NCI-H748 treated with DMSO at 0.1 percent for 48 hours (cell line): ENCODE measurements at regions not wholly inside any gene's neighbourhood (a gene's known extent, or its start where the extent isn't known, plus 50 kb on each side); places are given as distances from the start of the nearest gene placed in this dataset.
"Not testable (repeated sequence)": the region's sequence is repeated elsewhere in the genome, so short reads cannot be mapped to it uniquely, and the experiment has no call there.

Experiments used
- DNase-seq: peaks from one replicate; lab custom pipeline; 2025; lab: John Stamatoyannopoulos, UW

- no peak for DNase-seq
Observed at GRCh38 chr4:160347197-160347596, 1244.3 kb downstream of the RAPGEF2 start.

- DNase-seq = no peak
Observed at GRCh38 chr4:160350944-160351343, 1248.1 kb downstream of the RAPGEF2 start.

GRCh38 chr4:160352637-160353036 is 1249.8 kb downstream of the RAPGEF2 start:
- peak; percentile 67 for DNase-seq

GRCh38 chr4:160353548-160353947 is 1250.7 kb downstream of the RAPGEF2 start:
- DNase-seq = no peak

GRCh38 chr4:160362478-160362877 is 1259.6 kb downstream of the RAPGEF2 start:
- DNase-seq = no peak

GRCh38 chr4:160364217-160364616 is 1261.3 kb downstream of the RAPGEF2 start:
- peak; percentile 2 for DNase-seq

- DNase-seq = peak; percentile 36
Observed at GRCh38 chr4:160364665-160365064, 1261.8 kb downstream of the RAPGEF2 start.

GRCh38 chr4:160365383-160365782 is 1262.5 kb downstream of the RAPGEF2 start:
- not testable (repeated sequence) for DNase-seq

GRCh38 chr4:160370046-160370445 is 1267.2 kb downstream of the RAPGEF2 start:
- no peak for DNase-seq

- DNase-seq = no peak
Observed at GRCh38 chr4:160371446-160371845, 1268.6 kb downstream of the RAPGEF2 start.

- DNase-seq = no peak
Observed at GRCh38 chr4:160372390-160372789, 1269.5 kb downstream of the RAPGEF2 start.

- no peak for DNase-seq
Observed at GRCh38 chr4:160373911-160374310, 1271.0 kb downstream of the RAPGEF2 start.

- DNase-seq = no peak
Observed at GRCh38 chr4:160375772-160376452, 1273.0 kb downstream of the RAPGEF2 start.

- DNase-seq = no peak
Observed at GRCh38 chr4:160386846-160387245, 1284.0 kb downstream of the RAPGEF2 start.

GRCh38 chr4:160399826-160400225 is 1296.9 kb downstream of the RAPGEF2 start:
- no peak for DNase-seq

- no peak for DNase-seq
Observed at GRCh38 chr4:160403081-160403480, 1300.2 kb downstream of the RAPGEF2 start.

GRCh38 chr4:160406263-160406825 is 1303.5 kb downstream of the RAPGEF2 start:
- DNase-seq = no peak

GRCh38 chr4:160414496-160414895 is 1311.6 kb downstream of the RAPGEF2 start:
- no peak for DNase-seq

GRCh38 chr4:160423879-160424451 is 1321.1 kb downstream of the RAPGEF2 start:
- DNase-seq = no peak

GRCh38 chr4:160426233-160426632 is 1323.4 kb downstream of the RAPGEF2 start:
- no peak for DNase-seq

GRCh38 chr4:160450876-160451275 is 1348.0 kb downstream of the RAPGEF2 start:
- DNase-seq = no peak

- DNase-seq = peak; percentile 9
Observed at GRCh38 chr4:160481696-160482690, 1379.1 kb downstream of the RAPGEF2 start.
